Activated T-cell treated with anti-CD3 and anti-CD28 coated beads, Interleukin-2, amount 50 U/mL, for 24 hours (primary cell): ENCODE measurements at regions not wholly inside any gene's neighbourhood (a gene's known extent, or its start where the extent isn't known, plus 50 kb on each side); places are given as distances from the start of the nearest gene placed in this dataset.

Experiments used
- DNase-seq: peaks from one replicate; pipeline ENCODE4 v3.0.0-alpha.2; 2020
- H3K27ac Mint-ChIP-seq: 2 replicates; pipeline ENCODE4 v1.8.0; 2020; ENCODE audit warnings: mild to moderate bottlenecking, mixed read lengths
- H3K27me3 Mint-ChIP-seq: 2 replicates; pipeline ENCODE4 v1.8.0; 2020; ENCODE audit warnings: mixed read lengths
- H3K36me3 Mint-ChIP-seq: 2 replicates; pipeline ENCODE4 v1.8.0; 2020; ENCODE audit warnings: low read depth, mixed read lengths
- H3K4me1 Mint-ChIP-seq: 2 replicates; pipeline ENCODE4 v1.8.0; 2020; ENCODE audit warnings: low read depth, mixed read lengths
- H3K4me3 Mint-ChIP-seq: 2 replicates; pipeline ENCODE4 v1.8.0; 2020; ENCODE audit warnings: mild to moderate bottlenecking, moderate library complexity, mixed read lengths
- H3K9me3 Mint-ChIP-seq: 2 replicates; pipeline ENCODE4 v1.8.0; 2020; ENCODE audit warnings: mixed read lengths

DNA sequence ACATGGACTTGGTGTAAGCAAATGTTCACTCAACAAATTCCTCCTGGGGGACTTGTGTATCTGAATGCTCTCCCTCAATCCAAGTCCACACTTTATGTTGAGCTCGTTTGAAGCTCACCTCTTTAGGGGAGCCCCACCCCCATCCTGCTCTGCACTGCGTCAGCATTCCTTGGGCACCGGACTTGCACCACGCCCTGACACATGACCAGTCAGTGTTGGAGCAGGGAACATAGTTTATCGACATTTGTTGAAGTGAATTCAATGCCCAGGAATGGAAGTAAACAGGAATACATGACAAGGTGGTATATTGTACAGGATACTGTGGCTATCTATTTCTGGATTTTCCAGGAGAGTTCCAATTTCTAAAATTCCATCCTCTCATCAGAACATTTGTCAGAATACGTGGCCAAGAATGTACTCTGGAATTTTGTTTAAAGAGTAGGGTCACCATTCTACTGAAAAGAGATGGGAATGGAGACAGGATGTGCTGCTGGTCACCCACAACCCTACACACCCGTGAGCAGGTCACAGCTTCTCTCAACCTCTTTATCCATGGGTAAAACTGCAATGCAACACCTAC is 60.0 kb upstream of the LNX1 start:
- H3K27me3 Mint-ChIP-seq: peaks cover 14% of the 10 kb centered on the region

DNA sequence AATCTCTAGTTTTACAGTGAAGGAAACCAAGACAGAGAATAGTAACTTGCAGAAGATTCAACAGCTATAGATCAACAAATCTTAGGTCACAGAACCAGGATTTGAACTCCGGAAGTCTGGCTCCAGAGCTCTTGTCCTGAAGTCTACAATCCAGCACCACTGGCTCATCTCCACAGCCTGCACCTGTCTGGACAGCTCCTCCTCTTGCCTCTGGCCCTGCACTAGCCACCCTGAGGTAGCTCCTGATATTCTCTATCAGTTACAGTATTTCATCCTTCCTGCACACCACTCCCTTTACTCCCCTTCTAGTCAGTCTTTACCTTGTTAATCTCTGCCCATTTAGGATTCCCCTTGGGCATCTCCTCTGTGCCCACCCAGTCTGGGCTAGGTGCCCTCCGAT is 58.1 kb upstream of the LNX1 start:
- no peaks in the 10 kb centered on the region for H3K9me3 Mint-ChIP-seq
- no peak overlapping the region for H3K4me3 Mint-ChIP-seq
- H3K27me3 Mint-ChIP-seq: peaks cover 10% of the 10 kb centered on the region
- H3K27ac Mint-ChIP-seq: no peak overlapping the region
- no peaks in the 10 kb centered on the region for H3K4me1 Mint-ChIP-seq
- no peak for DNase-seq
- H3K36me3 Mint-ChIP-seq: no peaks in the 10 kb centered on the region

More for the DNA sequence above, 60.0 kb upstream of the LNX1 start:
- DNase-seq: no peak
- H3K4me3 Mint-ChIP-seq: no peak overlapping the region
- H3K4me1 Mint-ChIP-seq: no peaks in the 10 kb centered on the region
- H3K27ac Mint-ChIP-seq: no peak overlapping the region
- no peaks in the 10 kb centered on the region for H3K36me3 Mint-ChIP-seq
- no peaks in the 10 kb centered on the region for H3K9me3 Mint-ChIP-seq

DNA sequence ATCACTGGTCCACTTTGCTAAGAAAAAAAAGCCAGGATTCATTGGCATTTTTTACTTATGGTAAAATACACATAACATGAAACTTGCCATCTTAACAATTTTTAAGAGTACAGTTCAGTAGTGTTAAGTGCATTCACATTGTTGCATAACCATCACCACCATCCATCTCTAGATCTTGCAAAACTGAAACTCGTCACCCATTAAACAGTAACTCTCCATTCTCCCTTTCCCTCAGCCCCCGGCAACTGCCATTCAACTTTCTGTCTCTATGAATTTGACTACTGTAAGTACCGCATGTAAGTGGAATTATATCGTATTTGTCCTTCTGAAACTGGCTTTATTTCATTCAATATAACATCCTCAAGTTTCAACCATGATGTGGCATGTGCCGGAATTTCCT is 56.3 kb upstream of the LNX1 start:
- Mint-ChIP-seq H3K27ac (no peak overlapping the region), H3K27me3 (peaks cover 10% of the 10 kb centered on the region), H3K9me3 (no peaks in the 10 kb centered on the region), H3K36me3 (no peaks in the 10 kb centered on the region), H3K4me3 (no peak overlapping the region), H3K4me1 (no peaks in the 10 kb centered on the region)
- DNase-seq: no peak

DNA sequence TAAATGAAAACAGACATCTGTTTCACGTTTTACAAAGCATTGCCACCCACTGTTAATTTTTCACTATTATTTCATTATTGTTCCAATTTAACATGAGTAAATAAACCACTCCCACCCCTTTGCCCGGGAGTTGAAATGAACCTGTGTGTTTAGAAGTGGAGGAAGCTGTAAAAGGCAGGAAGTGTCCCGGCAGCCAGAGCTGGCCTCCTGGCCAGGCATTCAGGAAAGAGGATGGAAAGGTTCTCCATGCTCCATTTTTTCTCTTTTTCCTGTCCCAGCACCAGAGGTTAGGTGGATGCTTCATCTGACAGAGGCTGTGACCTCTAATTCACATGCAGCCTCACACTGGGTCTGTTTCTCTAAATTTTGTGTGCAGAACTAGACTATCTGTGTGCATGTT is 55.5 kb upstream of the LNX1 start:
- Mint-ChIP-seq H3K4me3 (no peak overlapping the region), H3K4me1 (no peaks in the 10 kb centered on the region), H3K9me3 (no peaks in the 10 kb centered on the region), H3K27me3 (peaks cover 10% of the 10 kb centered on the region), H3K27ac (no peak overlapping the region), H3K36me3 (no peaks in the 10 kb centered on the region)
- no peak for DNase-seq

DNA sequence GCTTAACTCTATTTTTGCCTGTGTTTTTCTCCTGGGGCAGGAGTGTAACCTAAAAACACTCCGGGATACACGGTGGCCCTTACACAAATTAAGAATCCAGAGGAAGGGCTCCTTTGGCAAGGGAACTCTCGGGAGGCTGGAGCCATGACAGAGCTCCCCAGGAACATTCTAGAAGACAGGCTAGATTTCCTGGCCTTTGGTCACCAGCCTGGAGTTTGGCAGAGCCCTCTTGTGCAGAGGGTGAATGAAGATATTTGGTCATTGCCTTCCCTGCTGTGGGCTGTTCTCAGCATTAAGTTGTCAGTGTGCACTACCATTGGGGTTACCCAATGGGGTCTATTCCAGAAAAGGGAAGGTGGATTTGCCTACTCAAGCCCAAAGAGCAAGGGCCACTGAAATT is 53.8 kb upstream of the LNX1 start:
- Mint-ChIP-seq H3K9me3 (no peaks in the 10 kb centered on the region), H3K27me3 (peaks cover 10% of the 10 kb centered on the region), H3K4me3 (no peak overlapping the region), H3K36me3 (no peaks in the 10 kb centered on the region), H3K27ac (no peak overlapping the region), H3K4me1 (no peaks in the 10 kb centered on the region)
- DNase-seq: no peak

DNA sequence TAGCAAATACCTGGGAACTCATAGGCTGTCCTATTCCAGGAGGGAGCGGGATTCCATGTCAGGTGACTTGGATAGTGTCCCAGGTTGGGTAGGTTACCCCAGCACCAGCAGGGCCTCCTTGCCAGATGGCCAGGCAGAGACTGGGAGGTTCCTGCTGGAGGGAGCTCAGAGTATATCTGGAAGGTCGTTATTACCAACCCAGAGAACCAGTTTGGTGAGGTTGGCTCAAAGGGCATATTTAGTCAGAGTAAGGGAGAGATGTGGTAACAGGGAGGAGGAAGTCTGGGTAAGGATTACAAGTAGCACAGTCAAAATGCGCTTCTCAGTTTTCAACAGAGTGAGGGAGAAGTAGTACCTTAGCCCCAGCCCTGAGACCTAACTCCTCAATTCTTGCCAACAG is 53.3 kb upstream of the LNX1 start:
- Mint-ChIP-seq H3K27me3 (peaks cover 6% of the 10 kb centered on the region), H3K4me3 (no peak overlapping the region), H3K27ac (no peak overlapping the region), H3K9me3 (no peaks in the 10 kb centered on the region), H3K4me1 (no peaks in the 10 kb centered on the region), H3K36me3 (no peaks in the 10 kb centered on the region)
- DNase-seq: no peak
